ENCODE measurements at regions not wholly inside any gene's neighbourhood (a gene's known extent, or its start where the extent isn't known, plus 50 kb on each side); places are given as distances from the start of the nearest gene placed in this dataset.

- no peak for DNase-seq (ENCODE audit: low spot score)
- Histone ChIP-seq H3K36me3 (ENCODE audit: insufficient read depth, low read length, poor library complexity, severe bottlenecking) (no peaks in the 10 kb centered on the region), H3K4me3 (ENCODE audit: low read depth, low read length, poor library complexity, severe bottlenecking) (no peak overlapping the region), H3K4me1 (ENCODE audit: insufficient read depth, low read length, poor library complexity, severe bottlenecking) (no peaks in the 10 kb centered on the region), H3K27ac (ENCODE audit: low read depth, low read length, poor library complexity, severe bottlenecking) (no peak overlapping the region), H3K27me3 (replicated peaks; ENCODE audit: insufficient read depth, low read depth, low read length, poor library complexity) (peaks cover 65% of the 10 kb centered on the region), H3K9me3 (ENCODE audit: low read depth, low read length, poor library complexity, severe bottlenecking) (no peaks in the 10 kb centered on the region)
- TF ChIP-seq EZH2 (IDR thresholded peaks at IDR 0.05; ENCODE audit: borderline replicate concordance, low read depth, low read length, poor library complexity, severe bottlenecking) = no peak
- no TSS peak for BruUV-seq (replicated peaks)
- intact Hi-C loops (cut with micrococcal nuclease; ENCODE audit: unreplicated experiment) = no loop called here
- ChIA-PET CTCF (no interaction called here), POLR2A (ENCODE audit: low non-redundant PET) (no interaction called here)
These were observed 63.7 kb upstream of the ACAN start for GRCh38 chr15:88739541-88739940.

- TF ChIP-seq, protein P1, sequence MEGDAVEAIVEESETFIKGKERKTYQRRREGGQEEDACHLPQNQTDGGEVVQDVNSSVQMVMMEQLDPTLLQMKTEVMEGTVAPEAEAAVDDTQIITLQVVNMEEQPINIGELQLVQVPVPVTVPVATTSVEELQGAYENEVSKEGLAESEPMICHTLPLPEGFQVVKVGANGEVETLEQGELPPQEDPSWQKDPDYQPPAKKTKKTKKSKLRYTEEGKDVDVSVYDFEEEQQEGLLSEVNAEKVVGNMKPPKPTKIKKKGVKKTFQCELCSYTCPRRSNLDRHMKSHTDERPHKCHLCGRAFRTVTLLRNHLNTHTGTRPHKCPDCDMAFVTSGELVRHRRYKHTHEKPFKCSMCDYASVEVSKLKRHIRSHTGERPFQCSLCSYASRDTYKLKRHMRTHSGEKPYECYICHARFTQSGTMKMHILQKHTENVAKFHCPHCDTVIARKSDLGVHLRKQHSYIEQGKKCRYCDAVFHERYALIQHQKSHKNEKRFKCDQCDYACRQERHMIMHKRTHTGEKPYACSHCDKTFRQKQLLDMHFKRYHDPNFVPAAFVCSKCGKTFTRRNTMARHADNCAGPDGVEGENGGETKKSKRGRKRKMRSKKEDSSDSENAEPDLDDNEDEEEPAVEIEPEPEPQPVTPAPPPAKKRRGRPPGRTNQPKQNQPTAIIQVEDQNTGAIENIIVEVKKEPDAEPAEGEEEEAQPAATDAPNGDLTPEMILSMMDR (conservative IDR thresholded peaks at IDR 0.05; ENCODE audit: low read depth, low read length) = no peak
- TF ChIP-seq EZH2 (IDR thresholded peaks at IDR 0.05; ENCODE audit: borderline replicate concordance, low read depth, low read length, poor library complexity, severe bottlenecking) = no peak
- H3K9me3 ChIP-seq (ENCODE audit: low read depth, low read length, poor library complexity, severe bottlenecking) = no peaks in the 10 kb centered on the region
- no peak overlapping the region for H3K4me3 ChIP-seq (ENCODE audit: low read depth, low read length, poor library complexity, severe bottlenecking)
- ChIA-PET CTCF (no interaction called here), POLR2A (ENCODE audit: low non-redundant PET) (no interaction called here)
- no peak for DNase-seq (ENCODE audit: low spot score)
- H3K36me3 ChIP-seq (ENCODE audit: insufficient read depth, low read length, poor library complexity, severe bottlenecking) = no peaks in the 10 kb centered on the region
- H3K27ac ChIP-seq (ENCODE audit: low read depth, low read length, poor library complexity, severe bottlenecking) = no peak overlapping the region
- intact Hi-C loops (cut with micrococcal nuclease; ENCODE audit: unreplicated experiment) = no loop called here
- H3K27me3 ChIP-seq (replicated peaks; ENCODE audit: insufficient read depth, low read depth, low read length, poor library complexity) = peaks cover 61% of the 10 kb centered on the region
- H3K4me1 ChIP-seq (ENCODE audit: insufficient read depth, low read length, poor library complexity, severe bottlenecking) = no peaks in the 10 kb centered on the region
- BruUV-seq (replicated peaks) = no TSS peak
These were observed 62.9 kb upstream of the ACAN start for GRCh38 chr15:88740356-88740755.

DNA sequence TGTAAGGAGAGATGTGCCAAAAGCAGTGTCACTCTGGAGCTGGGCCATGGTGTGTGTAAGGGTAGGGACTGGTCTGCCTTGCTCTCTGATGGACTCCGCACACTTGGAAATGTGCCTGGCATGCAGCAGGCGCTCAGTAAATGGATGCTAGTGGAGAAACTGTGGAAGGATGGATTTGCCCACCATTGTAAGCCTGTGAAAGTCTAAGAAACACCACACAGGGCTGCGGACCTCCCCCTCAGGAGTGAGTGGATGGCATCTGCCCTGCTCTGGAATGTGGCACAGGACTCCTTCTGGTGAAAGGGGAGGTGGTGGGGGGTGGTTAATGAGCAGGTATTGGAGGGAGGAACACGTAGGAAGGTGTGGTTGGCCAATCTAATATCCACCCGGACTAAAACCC lies 62.2 kb upstream of the ACAN start:
- Histone ChIP-seq H3K4me1 (ENCODE audit: insufficient read depth, low read length, poor library complexity, severe bottlenecking) (no peaks in the 10 kb centered on the region), H3K4me3 (ENCODE audit: low read depth, low read length, poor library complexity, severe bottlenecking) (no peak overlapping the region), H3K27ac (ENCODE audit: low read depth, low read length, poor library complexity, severe bottlenecking) (no peak overlapping the region), H3K36me3 (ENCODE audit: insufficient read depth, low read length, poor library complexity, severe bottlenecking) (no peaks in the 10 kb centered on the region), H3K27me3 (replicated peaks; ENCODE audit: insufficient read depth, low read depth, low read length, poor library complexity) (peaks cover 62% of the 10 kb centered on the region), H3K9me3 (ENCODE audit: low read depth, low read length, poor library complexity, severe bottlenecking) (no peaks in the 10 kb centered on the region)
- TF ChIP-seq, protein P1 (conservative IDR thresholded peaks at IDR 0.05; ENCODE audit: low read depth, low read length) = no peak
- no peak for TF ChIP-seq EZH2 (IDR thresholded peaks at IDR 0.05; ENCODE audit: borderline replicate concordance, low read depth, low read length, poor library complexity, severe bottlenecking)
- CTCF ChIA-PET = no interaction called here
- POLR2A ChIA-PET (ENCODE audit: low non-redundant PET) = no interaction called here
- no peak for DNase-seq (ENCODE audit: low spot score)
- BruUV-seq (replicated peaks) = no TSS peak
- intact Hi-C loops (cut with micrococcal nuclease; ENCODE audit: unreplicated experiment) = no loop called here

DNA sequence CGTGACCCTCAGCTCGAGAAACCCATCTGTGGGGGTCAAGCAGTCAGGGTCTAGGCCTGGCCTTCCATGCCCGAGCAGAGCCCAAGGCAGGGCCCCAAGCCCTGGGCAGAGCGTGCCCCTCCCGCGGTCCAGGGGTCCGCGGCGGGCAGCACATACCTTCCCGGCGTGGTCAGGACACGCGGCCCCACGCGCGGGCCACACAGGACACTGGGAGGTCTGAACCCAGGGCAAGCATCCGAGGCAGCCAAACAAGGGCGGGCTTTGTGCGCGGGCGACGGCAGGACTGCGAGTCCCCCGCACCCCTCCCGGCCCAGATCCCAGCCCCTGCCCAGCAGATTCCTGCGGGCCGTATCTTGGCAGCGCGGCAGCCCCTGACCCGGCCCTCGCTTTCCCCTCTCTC lies 61.6 kb upstream of the ACAN start:
- no TSS peak for BruUV-seq (replicated peaks)
- POLR2A ChIA-PET (ENCODE audit: low non-redundant PET) = no interaction called here
- H3K4me1 ChIP-seq (ENCODE audit: insufficient read depth, low read length, poor library complexity, severe bottlenecking) = no peaks in the 10 kb centered on the region
- CTCF ChIA-PET = no interaction called here
- intact Hi-C loops (cut with micrococcal nuclease; ENCODE audit: unreplicated experiment) = no loop called here
- no peak for DNase-seq (ENCODE audit: low spot score)
- H3K36me3 ChIP-seq (ENCODE audit: insufficient read depth, low read length, poor library complexity, severe bottlenecking) = no peaks in the 10 kb centered on the region
- no peak overlapping the region for H3K27ac ChIP-seq (ENCODE audit: low read depth, low read length, poor library complexity, severe bottlenecking)
- no peak overlapping the region for H3K4me3 ChIP-seq (ENCODE audit: low read depth, low read length, poor library complexity, severe bottlenecking)
- H3K9me3 ChIP-seq (ENCODE audit: low read depth, low read length, poor library complexity, severe bottlenecking) = no peaks in the 10 kb centered on the region
- TF ChIP-seq, protein P1 (conservative IDR thresholded peaks at IDR 0.05; ENCODE audit: low read depth, low read length) = no peak
- peak; percentile 59 for TF ChIP-seq EZH2 (IDR thresholded peaks at IDR 0.05; ENCODE audit: borderline replicate concordance, low read depth, low read length, poor library complexity, severe bottlenecking)
- peaks cover 65% of the 10 kb centered on the region for H3K27me3 ChIP-seq (replicated peaks; ENCODE audit: insufficient read depth, low read depth, low read length, poor library complexity)
